WTC11 (cell line): ENCODE measurements at regions not wholly inside any gene's neighbourhood (a gene's known extent, or its start where the extent isn't known, plus 50 kb on each side); places are given as distances from the start of the nearest gene placed in this dataset.

Source experiments
- ATAC-seq: fragments of 200-7000 bp; cut with Tn5 transposase; 2 replicates; pipeline ENCODE4 v1.10.0; 2021; ENCODE audit warnings: mild to moderate bottlenecking, moderate library complexity
- CTCF ChIA-PET: fragments of 300-600 bp; sonication (Branson Sonifier 250); formaldehyde crosslinking; loops from one replicate; lab custom pipeline; 2021; ENCODE audit warnings: antibody characterized with exemption; lab: Charles Lee
- POLR2A ChIA-PET: fragments of 350-600 bp; sonication (Branson Sonifier 250); formaldehyde crosslinking; loops from one replicate; lab custom pipeline; 2021; ENCODE audit warnings: antibody characterized with exemption; lab: Charles Lee
- DNase-seq: peaks from one replicate; pipeline ENCODE4 v3.0.0; 2021; ENCODE audit warnings: low spot score
- H3K27ac Mint-ChIP-seq: 2 replicates; pipeline ENCODE4 v1.8.0; 2021; ENCODE audit warnings: mixed read lengths
- H3K27me3 Mint-ChIP-seq: 2 replicates; pipeline ENCODE4 v1.8.0; 2021; ENCODE audit warnings: low read depth, mild to moderate bottlenecking, moderate library complexity, mixed read lengths
- H3K36me3 Mint-ChIP-seq: 2 replicates; pipeline ENCODE4 v1.8.0; 2021; ENCODE audit warnings: mixed read lengths
- H3K4me1 Mint-ChIP-seq: 2 replicates; pipeline ENCODE4 v1.8.0; 2022; ENCODE audit warnings: mixed read lengths
- H3K4me3 Mint-ChIP-seq: 2 replicates; pipeline ENCODE4 v1.8.0; 2021; ENCODE audit warnings: mild to moderate bottlenecking, moderate library complexity, mixed read lengths
- H3K9me3 Mint-ChIP-seq: 2 replicates; pipeline ENCODE4 v1.8.0; 2021; ENCODE audit warnings: mixed read lengths
- AR ChIP-seq: fragments of 250-450 bp; sonication (Bioruptor Pico); IDR thresholded peaks from 2 replicates; pipeline ENCODE4 v1.9.0; 2021; ENCODE audit warnings: mild to moderate bottlenecking
- CREM ChIP-seq: sonication (generic); formaldehyde crosslinking; IDR thresholded peaks from 2 replicates; pipeline ENCODE4 v1.8.1; 2022; ENCODE audit warnings: mild to moderate bottlenecking, missing genetic modification reagents, moderate library complexity
- E2F4 ChIP-seq: sonication (generic); formaldehyde crosslinking; IDR thresholded peaks from 2 replicates; pipeline ENCODE4 v1.8.1; 2022; ENCODE audit warnings: low read depth, mild to moderate bottlenecking, moderate library complexity, missing genetic modification reagents, borderline replicate concordance
- HMGXB4 ChIP-seq: sonication (generic); formaldehyde crosslinking; IDR thresholded peaks from 2 replicates; pipeline ENCODE4 v1.8.1; 2023; ENCODE audit warnings: mild to moderate bottlenecking, moderate library complexity, missing genetic modification reagents
- PRDM15 ChIP-seq: sonication (generic); formaldehyde crosslinking; IDR thresholded peaks from 2 replicates; pipeline ENCODE4 v1.8.0; 2022; ENCODE audit warnings: missing genetic modification reagents
- ZBTB21 ChIP-seq: sonication (generic); formaldehyde crosslinking; IDR thresholded peaks from 2 replicates; pipeline ENCODE4 v1.8.1; 2023; ENCODE audit warnings: mild to moderate bottlenecking, missing genetic modification reagents, borderline replicate concordance

GRCh38 chr2:42927334-42928160 lies 135.2 kb upstream of the HAAO start:
- ATAC-seq (no peak), DNase-seq (no peak)
- Mint-ChIP-seq H3K36me3 (no peaks in the 10 kb centered on the region), H3K4me3 (no peak overlapping the region), H3K9me3 (no peaks in the 10 kb centered on the region), H3K27me3 (no peaks in the 10 kb centered on the region; the same call in 1 of the 2 replicates), H3K27ac (no peak overlapping the region), H3K4me1 (peaks cover 83% of the 10 kb centered on the region)
- ChIA-PET POLR2A (no interaction called here), CTCF (interaction anchor here (1.0 to 1.8 kb wide), 4 partner anchors 21 to 114 kb away, joined by 3 to 11 read pairs (median 5); no protein-coding TSS in a partner anchor)
- TF ChIP-seq PRDM15 (CRISPR knock-in tag), result no peak
- no peak for TF ChIP-seq CREM (CRISPR knock-in tag)
- no peak for TF ChIP-seq HMGXB4 (CRISPR knock-in tag)
- no peak for TF ChIP-seq E2F4 (CRISPR knock-in tag)

GRCh38 chr2:42926434-42927333 lies 134.3 kb upstream of the HAAO start:
- Mint-ChIP-seq H3K4me1 (peaks cover 79% of the 10 kb centered on the region), H3K27ac (peak overlapping the region; percentile 41), H3K9me3 (no peaks in the 10 kb centered on the region), H3K36me3 (no peaks in the 10 kb centered on the region), H3K4me3 (no peak overlapping the region)
- ChIA-PET POLR2A (interaction anchor here (0.5 kb wide), 1 partner anchor 24 kb away, joined by 3 read pairs; no protein-coding TSS in a partner anchor), CTCF (interaction anchor here (0.7 to 1.8 kb wide), 8 partner anchors 17 to 114 kb away, joined by 3 to 11 read pairs (median 3); no protein-coding TSS in a partner anchor)
- peak; percentile 37 for DNase-seq
- ATAC-seq, result no peak
- TF ChIP-seq ZBTB21 (0 out of 2 replicates have a peak, but pooled peaks have one; percentile 6), AR (CRISPR knock-in tag) (no peak)
- TF ChIP-seq, all 79 proteins: peak for 1
- H3K27me3 Mint-ChIP-seq, result no peaks in the 10 kb centered on the region; the same call in 1 of the 2 replicates
